Gastrocnemius medialis (tissue), 4 donors: ENCODE measurements at regions not wholly inside any gene's neighbourhood (a gene's known extent, or its start where the extent isn't known, plus 50 kb on each side); places are given as distances from the start of the nearest gene placed in this dataset.

Experiments used
- CTCF ChIP-seq, 5 experiments: fragments of 450-650 bp in 3 of 5; fragments of 200-600 bp in 2 of 5; sonication (generic) in 2 of 5; IDR thresholded peaks in 4 of 5; conservative IDR thresholded peaks in 1 of 5; 1 replicate in 4 of 5; 2 replicates in 1 of 5; pipeline ENCODE4 v1.5.1; 2016 to 2019; ENCODE audit warnings: antibody characterized with exemption in 5 of 5, mild to moderate bottlenecking in 3 of 5, moderate library complexity in 3 of 5
- POLR2A ChIP-seq, 2 donors: fragments of 450-650 bp; IDR thresholded peaks; one replicate each; pipeline ENCODE4 v1.6.1; 2017; ENCODE audit warnings: antibody characterized with exemption in 2 of 2, mild to moderate bottlenecking in 2 of 2, moderate library complexity in 2 of 2

- TF ChIP-seq POLR2A (IDR thresholded peaks at IDR 0.05) (no peak), CTCF (IDR thresholded peaks at IDR 0.05 in 4 of 5, conservative IDR thresholded peaks at IDR 0.05 in 1 of 5) (no peak)
Observed at GRCh38 chr9:82126256-82126655, 137.7 kb downstream of the SPATA31D1 start.
